Erythroblast (primary cell): ENCODE measurements at regions not wholly inside any gene's neighbourhood (a gene's known extent, or its start where the extent isn't known, plus 50 kb on each side); places are given as distances from the start of the nearest gene placed in this dataset.

Experiments used
- GATA1 ChIP-seq: IDR thresholded peaks from 2 replicates; pipeline ENCODE4 v1.6.1; 2011; ENCODE audit warnings: low read depth, mild to moderate bottlenecking, control low read depth, low read length, moderate library complexity
- POLR2A ChIP-seq: IDR thresholded peaks from 2 replicates; pipeline ENCODE4 v1.6.1; 2011; ENCODE audit warnings: mild to moderate bottlenecking, low read length

- TF ChIP-seq POLR2A (no peak), GATA1 (no peak)
Observed at GRCh38 chr11:97937501-97937900, 1083.2 kb upstream of the CNTN5 start.
